Fibroblast of lung (primary cell): ENCODE measurements at regions not wholly inside any gene's neighbourhood (a gene's known extent, or its start where the extent isn't known, plus 50 kb on each side); places are given as distances from the start of the nearest gene placed in this dataset.

Experiments
- DNase-seq, 2 donors: peaks; one replicate each; pipeline versions ENCODE4 v3.0.0 to v3.0.0-alpha.2; 2010; ENCODE audit warnings: low read depth in 2 of 2
- H2AFZ ChIP-seq: 2 replicates; pipeline ENCODE4 v1.5.1; 2012; ENCODE audit warnings: low read length, control low read depth, inconsistent platforms
- H3K27ac ChIP-seq: 2 replicates; pipeline ENCODE4 v1.5.1; 2011; ENCODE audit warnings: low read length, control low read depth; ENCODE audit not compliant: insufficient read depth
- H3K27me3 ChIP-seq: 2 replicates; pipeline ENCODE4 v1.5.1; 2011; ENCODE audit warnings: mild to moderate bottlenecking, low read length; ENCODE audit not compliant: control insufficient read depth, insufficient read depth
- H3K36me3 ChIP-seq: 2 replicates; pipeline ENCODE4 v1.5.1; 2011; ENCODE audit warnings: low read length; ENCODE audit not compliant: control insufficient read depth, insufficient read depth
- H3K4me1 ChIP-seq: 2 replicates; pipeline ENCODE4 v1.5.1; 2011; ENCODE audit warnings: low read length; ENCODE audit not compliant: control insufficient read depth, insufficient read depth; ENCODE audit errors: extremely low read depth
- H3K4me2 ChIP-seq: 2 replicates; pipeline ENCODE4 v1.5.1; 2011; ENCODE audit warnings: low read length, control low read depth; ENCODE audit not compliant: insufficient read depth; ENCODE audit errors: extremely low read depth
- H3K4me3 ChIP-seq, 4 experiments: fragments of 200-600 bp in 1 of 4; sonication (generic) in 1 of 4; replicated peaks in 1 of 4; 2 replicates each; pipeline ENCODE4 v1.5.1; 2011 to 2016; ENCODE audit warnings: low read length in 4 of 4, low read depth in 3 of 4, mild to moderate bottlenecking in 3 of 4, control low read depth in 2 of 4, inconsistent platforms in 1 of 4, mixed read lengths in 1 of 4; ENCODE audit not compliant: insufficient read depth in 1 of 4; ENCODE audit errors: control extremely low read depth in 1 of 4
- H3K79me2 ChIP-seq: 2 replicates; pipeline ENCODE4 v1.5.1; 2012; ENCODE audit warnings: mild to moderate bottlenecking, low read length, inconsistent platforms; ENCODE audit not compliant: control insufficient read depth, insufficient read depth
- H3K9ac ChIP-seq: 2 replicates; pipeline ENCODE4 v1.5.1; 2011; ENCODE audit warnings: mild to moderate bottlenecking, low read length, control low read depth; ENCODE audit not compliant: insufficient read depth
- H3K9me3 ChIP-seq: 2 replicates; pipeline ENCODE4 v1.5.1; 2012; ENCODE audit warnings: low read depth, low read length; ENCODE audit not compliant: control insufficient read depth, insufficient read depth
- H4K20me1 ChIP-seq: 2 replicates; pipeline ENCODE4 v1.5.1; 2011; ENCODE audit warnings: low read length; ENCODE audit not compliant: control insufficient read depth, insufficient read depth; ENCODE audit errors: extremely low read depth
- CTCF ChIP-seq, 2 donors: IDR thresholded peaks in 1 of 2; conservative IDR thresholded peaks in 1 of 2; 1 replicate in 1 of 2; 2 replicates in 1 of 2; pipeline ENCODE4 v1.5.1; 2011 to 2012; ENCODE audit warnings: low read length in 2 of 2, control low read depth in 1 of 2, inconsistent platforms in 1 of 2, low read depth in 1 of 2, mild to moderate bottlenecking in 1 of 2
- EZH2 ChIP-seq: IDR thresholded peaks from 2 replicates; pipeline ENCODE4 v1.5.1; 2012; ENCODE audit warnings: low read length, control low read depth, mild to moderate bottlenecking; ENCODE audit errors: missing control alignments

- H2AFZ ChIP-seq, result no peak overlapping the region
- no peak overlapping the region for H3K4me3 ChIP-seq
- no peaks in the 10 kb centered on the region for H4K20me1 ChIP-seq
- no peak overlapping the region for H3K4me2 ChIP-seq
- peak; percentile 71 to 91 for DNase-seq
- no peaks in the 10 kb centered on the region for H3K4me1 ChIP-seq
- TF ChIP-seq EZH2 (no peak), CTCF (conservative IDR thresholded peaks at IDR 0.05 in 1 of 2, IDR thresholded peaks at IDR 0.05 in 1 of 2; ENCODE audit: low read depth in 1 of 2, low read length in 2 of 2) (peak in 1 of 2 donors; percentile 13)
- no peaks in the 10 kb centered on the region for H3K9me3 ChIP-seq
- H3K9ac ChIP-seq, result no peak overlapping the region
- no peaks in the 10 kb centered on the region for H3K27me3 ChIP-seq
- no peaks in the 10 kb centered on the region for H3K79me2 ChIP-seq
- no peak overlapping the region for H3K27ac ChIP-seq
- no peaks in the 10 kb centered on the region for H3K36me3 ChIP-seq
Measured at GRCh38 chr9:88663771-88664419, 128.9 kb downstream of the NXNL2 start.

- H3K4me3 ChIP-seq, result no peak overlapping the region
- no peak overlapping the region for H2AFZ ChIP-seq
- no peak overlapping the region for H3K4me2 ChIP-seq
- no peaks in the 10 kb centered on the region for H3K4me1 ChIP-seq
- no peaks in the 10 kb centered on the region for H3K36me3 ChIP-seq
- H3K9me3 ChIP-seq, result no peaks in the 10 kb centered on the region
- TF ChIP-seq CTCF (conservative IDR thresholded peaks at IDR 0.05 in 1 of 2, IDR thresholded peaks at IDR 0.05 in 1 of 2; ENCODE audit: low read depth in 1 of 2, low read length in 2 of 2) (no peak), EZH2 (no peak)
- DNase-seq, result no peak
- no peaks in the 10 kb centered on the region for H4K20me1 ChIP-seq
- no peaks in the 10 kb centered on the region for H3K79me2 ChIP-seq
- H3K9ac ChIP-seq, result no peak overlapping the region
- H3K27me3 ChIP-seq, result no peaks in the 10 kb centered on the region
- H3K27ac ChIP-seq, result no peak overlapping the region
Measured at GRCh38 chr9:88664773-88665172, 129.8 kb downstream of the NXNL2 start.

- no peak overlapping the region for H3K9ac ChIP-seq
- H2AFZ ChIP-seq, result no peak overlapping the region
- no peaks in the 10 kb centered on the region for H3K27me3 ChIP-seq
- H3K79me2 ChIP-seq, result no peaks in the 10 kb centered on the region
- no peaks in the 10 kb centered on the region for H3K4me1 ChIP-seq
- TF ChIP-seq EZH2 (no peak), CTCF (conservative IDR thresholded peaks at IDR 0.05 in 1 of 2, IDR thresholded peaks at IDR 0.05 in 1 of 2; ENCODE audit: low read depth in 1 of 2, low read length in 2 of 2) (no peak)
- no peaks in the 10 kb centered on the region for H4K20me1 ChIP-seq
- DNase-seq, result no peak
- no peaks in the 10 kb centered on the region for H3K36me3 ChIP-seq
- no peak overlapping the region for H3K4me2 ChIP-seq
- H3K9me3 ChIP-seq, result no peaks in the 10 kb centered on the region
- no peak overlapping the region for H3K27ac ChIP-seq
- no peak overlapping the region for H3K4me3 ChIP-seq
Measured at GRCh38 chr9:88672874-88673689, 138.1 kb downstream of the NXNL2 start.
